ENCODE measurements at regions not wholly inside any gene's neighbourhood (a gene's known extent, or its start where the extent isn't known, plus 50 kb on each side); places are given as distances from the start of the nearest gene placed in this dataset.

DNA sequence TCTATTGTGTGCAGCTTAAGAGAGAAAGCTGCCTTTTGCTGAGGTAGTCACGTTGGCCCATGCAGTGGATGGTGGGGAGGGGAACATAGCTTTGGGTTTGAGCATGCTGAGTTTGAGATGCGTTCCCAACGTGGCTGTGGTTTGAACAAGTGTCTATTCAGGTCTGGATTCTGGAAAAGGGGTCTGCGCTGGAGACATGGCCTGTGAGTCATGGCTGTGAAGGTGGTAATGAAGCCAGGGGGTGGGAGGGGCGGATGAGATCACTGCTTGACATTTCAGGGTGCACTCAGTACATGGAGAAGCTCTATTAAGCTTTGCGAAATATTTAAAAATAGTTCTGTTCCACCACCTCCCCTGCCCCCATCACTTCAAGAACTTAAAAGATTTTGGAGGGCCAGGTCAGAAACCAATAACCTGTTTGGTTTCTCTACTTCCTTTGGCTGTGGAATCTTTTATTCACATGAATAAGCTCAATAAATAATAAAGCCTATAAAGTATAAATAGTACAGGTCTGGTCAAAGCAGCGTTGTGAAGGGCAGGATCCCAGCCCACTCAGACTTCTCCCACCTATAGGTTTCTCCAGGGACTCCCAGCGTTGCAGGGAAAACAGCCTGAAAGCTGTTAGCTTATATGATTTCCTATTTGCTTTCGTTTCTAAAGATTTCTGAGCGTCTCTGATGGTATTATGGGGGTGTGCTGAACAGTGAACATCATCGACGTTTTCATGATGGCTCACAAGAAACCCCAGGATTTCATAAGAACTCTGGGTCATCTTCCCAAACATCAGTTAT, 189.9 kb downstream of the NSG2 start:
- no peak for DNase-seq (ENCODE audit: low read depth)

DNA sequence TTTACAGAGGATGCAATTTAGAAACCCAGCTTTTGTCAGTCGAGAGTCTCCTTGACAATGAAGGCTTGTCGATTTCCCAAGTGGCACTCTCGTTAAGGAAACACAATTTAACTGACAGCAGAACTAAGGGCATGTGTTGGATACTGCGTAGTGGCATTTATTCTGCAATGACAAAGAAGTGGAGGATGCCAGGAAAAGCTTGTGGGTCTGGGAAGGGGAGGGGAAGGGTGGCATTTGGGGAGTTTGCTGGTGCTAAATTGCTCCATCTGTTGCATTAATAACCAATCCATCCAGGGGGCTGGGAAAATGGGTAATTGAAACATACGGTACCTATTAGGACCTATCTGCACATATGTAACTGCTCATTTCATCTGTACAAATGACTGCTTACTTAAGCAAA, 190.6 kb downstream of the NSG2 start:
- DNase-seq (ENCODE audit: low read depth) = no peak

DNA sequence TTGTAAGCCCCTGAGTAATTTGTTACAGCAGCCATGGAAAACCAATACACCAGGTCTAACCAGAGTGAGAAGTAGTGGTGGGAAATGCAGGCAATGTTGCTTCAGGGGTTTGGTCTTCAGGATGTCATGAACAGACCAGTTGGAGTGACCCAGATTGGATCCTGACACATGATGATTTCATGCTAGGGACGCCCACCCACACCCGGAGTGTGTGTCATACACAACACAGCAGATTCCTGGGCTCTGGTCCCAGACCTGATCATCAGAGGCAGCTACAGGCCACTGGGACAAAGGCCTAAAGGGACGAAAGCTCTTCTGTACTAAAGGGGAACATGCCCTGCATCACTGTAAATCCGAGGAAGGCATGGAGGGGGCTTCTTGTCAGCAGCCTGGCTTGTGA, 194.2 kb downstream of the NSG2 start:
- no peak for DNase-seq (ENCODE audit: low read depth)

DNA sequence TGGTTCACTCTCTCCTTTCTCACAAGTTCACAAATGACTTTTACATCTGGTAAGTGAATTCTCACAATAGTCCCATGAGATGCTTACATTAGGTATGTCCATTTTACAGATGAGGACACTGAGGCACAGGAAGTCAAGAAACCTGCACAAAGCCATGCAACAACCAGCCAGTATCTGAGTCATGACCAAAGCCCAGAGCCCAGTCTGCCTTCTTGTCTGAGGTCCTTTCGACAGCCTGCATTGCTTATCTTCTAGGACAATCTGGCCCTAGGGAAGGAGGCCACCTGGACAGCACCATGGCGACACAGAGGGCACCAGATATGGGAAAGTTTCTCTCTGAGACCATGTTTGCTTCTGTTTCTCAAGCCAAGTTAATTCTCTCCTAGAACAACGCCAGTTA, 197.1 kb downstream of the NSG2 start:
- no peak for DNase-seq (ENCODE audit: low read depth)

DNA sequence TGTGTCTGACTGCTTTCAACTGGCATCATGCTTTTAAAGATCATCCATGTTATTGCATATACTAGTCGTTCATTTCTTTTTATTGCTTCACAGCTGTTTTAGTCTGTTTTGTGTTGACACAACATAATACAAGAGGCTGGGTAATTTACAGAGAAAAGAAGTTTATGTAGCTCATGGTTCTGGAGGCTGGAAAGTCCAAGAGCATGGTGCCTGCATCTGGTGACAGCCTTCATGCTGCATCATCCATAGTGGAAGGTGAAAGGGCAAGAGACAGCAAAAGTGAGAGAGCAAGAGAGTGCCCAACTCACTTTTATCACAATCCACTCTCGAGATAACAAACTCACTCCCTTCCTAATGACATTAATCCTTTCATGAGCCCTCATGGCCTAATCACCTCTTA, 198.4 kb downstream of the NSG2 start:
- DNase-seq (ENCODE audit: low read depth) = no peak

DNA sequence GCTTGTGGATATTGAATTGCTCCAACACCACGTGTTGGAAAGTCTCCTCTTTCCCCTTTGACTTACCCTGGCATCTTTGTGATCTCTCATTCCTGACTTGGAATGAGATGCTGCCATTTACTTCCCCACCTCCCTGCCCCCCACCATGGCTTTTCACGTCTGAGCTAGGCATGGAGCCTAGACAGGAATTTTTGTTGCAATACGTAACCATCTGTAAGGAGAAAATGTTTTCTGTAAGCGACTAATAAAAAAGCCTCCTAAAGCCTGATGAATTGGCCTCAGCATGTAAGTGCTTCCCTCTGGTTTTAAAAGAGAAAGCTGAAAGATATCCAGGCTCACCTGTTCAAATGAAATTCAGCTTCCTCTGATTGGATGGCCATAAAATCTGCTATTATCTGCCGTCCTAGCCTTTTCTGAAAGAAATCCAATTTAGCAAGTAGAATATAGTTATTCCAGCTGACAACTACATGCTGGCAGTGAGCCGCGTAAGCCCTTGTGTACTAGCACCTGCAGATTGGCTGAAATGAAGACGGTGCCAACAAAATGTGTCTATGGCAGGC, 200.1 kb downstream of the NSG2 start:
- DNase-seq (ENCODE audit: low read depth) = no peak

DNA sequence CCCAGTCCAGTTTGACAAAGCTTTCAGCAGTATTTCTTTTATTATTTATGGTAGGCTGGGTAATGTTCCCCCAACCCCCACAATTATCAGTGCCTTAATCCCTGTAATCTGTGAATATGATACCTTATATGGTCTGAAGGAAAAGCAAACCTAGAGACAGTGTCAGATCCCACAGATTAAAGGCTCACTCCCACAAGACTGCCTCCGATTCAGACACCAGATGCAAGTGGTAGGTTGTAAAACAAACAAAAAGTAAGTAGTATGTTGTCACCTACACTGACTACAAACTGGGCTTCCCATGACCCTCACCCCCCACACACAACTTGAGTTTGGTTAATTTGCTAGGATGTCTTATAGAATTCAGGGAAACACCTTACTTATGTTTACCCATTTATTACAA, 201.2 kb downstream of the NSG2 start:
- DNase-seq (ENCODE audit: low read depth) = no peak

DNA sequence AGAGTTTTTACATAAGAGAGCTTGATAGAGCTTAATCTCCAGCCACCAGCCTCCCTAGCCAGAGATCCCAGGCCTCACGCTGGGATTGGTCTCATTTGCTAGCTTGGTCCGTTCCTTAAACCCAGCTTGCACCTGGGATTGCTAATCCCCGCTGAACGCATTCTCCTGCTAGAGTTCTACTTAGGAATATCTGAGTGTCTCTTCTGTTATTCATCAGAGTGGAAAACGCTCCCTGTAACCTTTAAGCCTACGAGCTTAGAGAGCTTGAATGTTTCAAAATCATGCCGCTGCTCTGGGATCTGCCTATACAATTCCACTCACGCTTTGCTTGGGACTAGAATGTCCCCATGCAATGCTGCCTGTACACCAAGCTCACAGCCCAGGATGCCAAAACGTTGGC, 201.8 kb downstream of the NSG2 start:
- no peak for DNase-seq (ENCODE audit: low read depth)

DNA sequence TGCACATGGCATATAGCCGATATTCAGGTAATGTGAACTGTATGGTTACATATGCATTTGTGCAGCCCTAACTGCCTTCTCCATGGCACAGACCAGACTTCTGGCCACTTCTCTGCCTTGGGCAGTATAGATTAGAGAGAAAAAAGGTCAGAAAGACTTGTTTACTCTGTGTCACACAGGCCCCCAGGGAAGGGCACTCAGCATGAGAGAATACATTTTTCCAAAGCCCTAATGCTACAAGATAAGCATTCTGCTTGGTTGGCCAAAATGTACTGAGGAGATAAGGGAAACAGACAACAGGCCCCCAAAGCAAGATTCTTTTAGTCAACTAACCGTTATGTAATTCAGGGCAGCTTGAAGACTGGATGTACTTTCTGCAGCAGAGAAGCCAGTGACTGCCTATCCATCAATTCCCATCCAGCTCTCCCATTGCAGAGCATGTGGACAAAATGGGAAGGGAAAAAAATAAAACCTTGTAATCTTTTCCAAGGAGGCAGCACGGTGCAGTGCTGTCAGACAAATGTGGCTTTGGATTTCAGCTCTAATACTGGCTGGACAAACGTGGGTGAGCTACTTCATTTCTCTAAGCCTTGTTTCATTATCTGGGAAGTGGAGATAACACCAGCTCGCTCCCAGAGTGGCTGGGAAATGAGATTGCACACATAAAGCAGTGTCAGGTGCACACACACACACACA, 205.9 kb downstream of the NSG2 start:
- DNase-seq (ENCODE audit: low read depth) = no peak

DNA sequence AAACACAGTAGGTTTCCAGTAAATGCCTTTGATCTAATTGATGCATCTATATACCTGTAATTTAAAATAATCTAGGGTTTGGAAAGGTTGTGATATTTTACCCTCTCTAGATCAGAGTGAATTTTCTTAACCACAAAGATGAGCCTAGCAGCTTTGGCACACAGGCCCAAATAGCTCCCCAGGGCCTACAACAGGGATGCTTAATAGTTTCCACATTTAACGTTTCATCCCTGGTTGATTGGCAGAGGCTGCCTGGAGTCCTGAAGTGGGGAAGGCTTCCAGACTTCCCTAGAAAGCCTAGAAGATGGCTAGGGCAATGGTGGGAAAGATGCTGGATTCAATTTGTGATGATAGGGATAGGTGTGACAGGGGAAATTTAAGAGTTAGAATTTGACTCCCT, 206.6 kb downstream of the NSG2 start:
- DNase-seq (ENCODE audit: low read depth) = no peak

DNA sequence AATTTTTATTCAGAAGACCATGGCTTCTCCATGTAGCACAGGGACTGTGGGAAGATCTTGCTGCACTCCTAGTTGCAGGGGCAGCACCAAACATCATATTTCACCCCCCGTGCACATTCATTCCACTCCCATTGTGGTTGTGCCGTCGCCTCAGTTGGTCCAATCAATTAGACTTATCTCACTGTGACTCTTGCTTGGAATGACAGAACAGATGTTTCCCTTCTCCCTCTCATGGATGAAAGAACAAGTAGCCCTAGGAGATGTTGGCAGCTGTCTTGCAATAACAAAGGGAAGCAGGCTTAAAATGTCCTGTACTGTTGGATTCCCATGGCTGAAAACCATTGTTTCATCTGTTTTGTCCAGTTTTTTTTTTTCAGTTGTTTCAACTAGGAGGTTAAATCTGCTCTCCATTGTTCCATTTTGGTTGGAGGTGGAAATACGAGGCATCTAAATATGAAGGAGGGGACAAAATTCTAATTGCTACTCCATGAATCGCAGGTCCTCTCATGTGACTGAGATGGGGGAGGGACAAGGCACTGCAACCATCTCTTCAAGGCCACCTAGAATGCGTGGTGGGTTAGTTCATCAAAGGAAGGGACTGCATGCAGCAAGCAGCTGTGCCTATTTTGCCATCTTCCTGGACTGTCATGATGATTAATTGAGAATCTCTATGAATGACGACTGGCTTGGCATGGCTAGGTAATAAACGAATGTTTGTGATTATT, 214.4 kb downstream of the NSG2 start:
- no peak for DNase-seq (ENCODE audit: low read depth)

DNA sequence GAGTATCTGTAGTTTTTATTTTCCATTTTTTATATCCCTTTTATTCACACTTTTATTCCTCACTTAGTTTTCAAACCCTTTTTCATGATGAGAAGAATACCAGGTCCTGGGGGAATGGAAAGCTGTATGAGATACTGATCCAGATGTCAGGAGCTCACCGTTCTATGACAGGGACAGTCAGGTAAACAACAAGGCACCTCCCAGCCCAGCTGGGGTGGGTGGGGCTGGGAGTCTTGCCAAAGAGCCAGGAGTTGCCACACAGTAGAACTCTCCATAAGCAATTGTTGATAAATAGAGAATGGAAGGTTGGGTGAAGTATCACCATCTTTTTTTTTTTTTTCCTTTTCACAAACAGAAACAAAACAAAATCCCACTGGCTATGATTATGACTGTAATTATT, 225.8 kb downstream of the NSG2 start:
- no peak for DNase-seq (ENCODE audit: low read depth)

DNA sequence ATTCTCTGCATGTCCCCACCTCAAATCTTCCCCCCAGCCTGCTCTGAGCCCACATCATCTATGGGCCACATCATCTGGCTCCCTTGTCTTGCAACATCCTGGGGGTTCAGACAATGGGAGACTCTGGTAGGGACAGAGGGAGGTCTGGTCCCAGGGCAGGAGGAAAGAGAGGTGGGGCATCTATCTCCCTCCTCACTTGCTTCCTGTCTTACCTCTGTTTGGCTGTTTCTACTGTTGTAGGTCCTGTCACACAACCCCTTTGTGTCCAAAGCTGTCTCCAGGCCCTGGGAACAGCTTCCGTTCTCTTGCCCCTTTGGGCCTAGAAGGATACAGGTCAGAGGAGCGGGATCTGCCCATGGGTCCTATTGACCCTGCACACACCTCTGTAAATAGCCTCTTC, 227.2 kb downstream of the NSG2 start:
- DNase-seq (ENCODE audit: low read depth) = no peak

DNA sequence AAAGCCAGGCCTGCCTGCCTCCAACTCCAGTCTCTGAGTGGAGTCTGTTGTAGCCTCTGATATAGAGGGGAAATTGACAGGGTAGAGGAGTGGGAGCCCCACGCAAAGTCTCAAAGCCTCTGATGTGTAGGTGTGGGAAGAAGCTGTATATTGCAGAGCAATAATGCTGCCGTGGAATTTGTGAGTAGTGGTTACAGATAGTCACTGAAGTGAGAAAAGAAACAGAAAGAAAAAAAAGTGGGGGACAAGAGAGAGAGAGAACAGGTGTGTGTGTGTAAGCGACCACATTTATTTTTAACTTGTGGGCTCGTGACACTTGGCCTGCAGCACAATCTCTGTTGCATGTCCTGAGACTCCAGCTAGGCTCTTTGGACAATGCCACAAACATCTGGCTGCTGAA, 227.8 kb downstream of the NSG2 start:
- DNase-seq (ENCODE audit: low read depth) = no peak

DNA sequence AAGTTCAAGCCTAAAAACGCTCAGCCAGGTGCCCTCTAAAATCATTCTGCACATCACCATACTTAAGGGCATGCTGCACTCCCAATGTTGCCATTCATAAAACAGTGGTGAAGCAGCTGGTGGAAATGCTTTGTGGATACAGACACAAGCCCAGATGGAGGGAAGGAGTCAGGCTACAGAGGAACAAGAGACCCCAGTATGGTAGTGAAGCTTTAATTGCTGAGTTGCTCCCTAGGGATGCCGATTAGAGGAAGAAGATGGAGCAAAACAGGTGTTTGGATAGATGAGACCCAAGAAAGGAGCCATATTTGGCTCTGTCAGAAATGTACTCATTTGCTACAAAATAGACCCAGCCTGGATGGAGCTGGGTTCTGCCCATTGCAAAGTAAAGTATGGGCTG, 230.5 kb downstream of the NSG2 start:
- no peak for DNase-seq (ENCODE audit: low read depth)

DNA sequence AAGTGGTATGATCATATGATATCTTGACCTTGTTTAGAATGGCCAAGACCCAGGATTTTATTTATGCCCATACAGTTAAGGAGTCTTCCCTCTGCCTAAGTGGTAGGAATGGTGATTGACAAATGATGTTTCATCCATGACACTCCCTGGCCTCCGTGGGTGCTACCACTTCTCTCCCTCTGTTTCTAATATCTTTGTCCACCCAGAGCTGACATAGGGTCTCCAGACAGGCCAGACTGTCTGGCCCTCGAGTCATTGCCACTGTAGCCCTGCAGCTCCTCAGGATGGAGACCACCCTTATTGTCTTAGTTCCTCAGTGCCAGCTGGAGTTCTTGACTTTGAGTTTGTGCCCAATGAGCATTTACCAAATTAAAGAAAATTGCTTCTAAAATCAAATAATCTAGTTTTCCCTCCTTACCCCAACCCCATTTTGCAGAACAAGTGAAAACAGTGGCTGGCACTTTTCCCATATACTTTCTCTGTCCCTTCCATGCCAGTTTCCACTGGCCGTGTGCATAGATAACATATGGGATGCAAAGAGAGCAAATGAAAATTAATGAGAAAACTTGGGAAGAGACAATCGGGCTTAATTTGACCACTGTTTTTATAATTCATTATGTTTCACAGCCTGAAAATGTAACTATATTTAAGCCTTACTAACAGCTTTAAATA, 235.7 kb downstream of the NSG2 start:
- no peak for DNase-seq (ENCODE audit: low read depth)

DNA sequence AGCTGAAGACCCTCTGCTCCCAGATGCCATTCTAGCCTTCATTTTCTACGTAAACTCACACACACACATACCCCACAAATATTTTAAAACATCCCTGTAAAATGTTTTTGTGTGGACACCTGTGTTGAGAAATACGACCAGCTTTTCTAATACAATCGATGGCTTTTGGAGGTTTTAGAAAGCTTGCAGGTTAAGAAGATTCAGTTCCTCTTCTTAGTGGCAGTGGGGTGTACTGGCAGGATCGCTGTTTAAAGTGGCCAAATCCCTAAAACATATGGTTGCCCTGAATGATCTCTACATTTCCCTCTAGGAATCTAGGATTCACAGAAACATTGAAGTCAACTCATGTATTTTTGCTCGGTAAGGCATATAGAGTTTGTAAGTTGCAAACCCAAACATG, 236.3 kb downstream of the NSG2 start:
- no peak for DNase-seq (ENCODE audit: low read depth)

DNA sequence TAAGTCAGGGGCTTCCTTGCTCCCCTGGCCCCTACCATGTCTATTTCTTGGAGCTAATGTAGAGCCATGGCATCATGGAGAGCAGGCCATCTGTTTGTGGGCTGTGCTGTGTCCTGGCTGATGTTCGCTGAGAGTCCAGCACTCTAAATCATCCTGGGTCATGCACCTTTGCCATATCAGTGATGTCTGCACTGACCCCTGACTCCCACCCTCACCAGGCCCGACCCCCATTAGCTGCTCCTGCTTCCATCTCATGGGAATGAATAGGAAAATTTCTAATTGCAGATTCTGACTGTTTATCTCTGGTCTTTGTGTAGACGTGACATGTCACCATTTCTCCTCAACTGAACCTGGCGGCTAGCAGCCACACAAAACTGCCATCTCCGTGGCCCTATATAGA, 236.9 kb downstream of the NSG2 start:
- DNase-seq (ENCODE audit: low read depth) = no peak

DNA sequence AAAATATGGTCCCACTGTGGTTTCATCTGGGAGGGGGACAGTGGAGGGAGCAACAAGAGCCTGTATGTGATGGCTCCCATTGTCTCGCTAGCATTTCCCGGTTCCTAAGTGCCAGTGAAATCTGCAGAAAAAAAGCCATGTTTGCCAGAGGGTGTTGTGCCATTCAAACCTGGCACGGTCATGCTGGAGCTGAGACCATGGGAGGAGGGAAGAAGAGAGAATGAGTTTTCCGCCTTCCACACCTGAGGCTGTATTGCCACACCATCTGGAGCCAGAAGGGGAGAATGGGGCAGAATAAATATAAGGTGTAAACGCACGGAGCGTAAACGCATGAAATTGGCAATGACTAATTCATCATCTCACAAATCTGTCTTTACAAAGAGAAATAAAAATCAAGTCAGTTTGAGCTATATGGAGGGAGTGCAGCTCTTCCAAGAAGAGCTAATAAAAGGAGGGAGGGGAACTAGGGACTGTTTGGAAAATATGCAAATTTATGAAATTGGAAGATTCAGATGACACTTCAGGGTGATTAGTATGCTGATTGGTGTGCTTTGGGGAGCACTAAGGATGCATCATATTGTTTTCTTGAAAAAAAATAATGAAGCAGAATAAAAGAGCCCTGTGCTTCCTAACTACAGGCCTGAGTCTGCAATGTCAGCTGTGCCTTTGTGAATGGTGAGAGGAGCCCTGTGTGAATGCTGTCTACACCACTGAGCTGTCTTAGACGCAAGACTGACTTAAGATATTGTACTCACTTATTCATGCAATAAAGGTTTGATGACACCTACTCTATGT, 237.9 kb downstream of the NSG2 start:
- no peak for DNase-seq (ENCODE audit: low read depth)

DNA sequence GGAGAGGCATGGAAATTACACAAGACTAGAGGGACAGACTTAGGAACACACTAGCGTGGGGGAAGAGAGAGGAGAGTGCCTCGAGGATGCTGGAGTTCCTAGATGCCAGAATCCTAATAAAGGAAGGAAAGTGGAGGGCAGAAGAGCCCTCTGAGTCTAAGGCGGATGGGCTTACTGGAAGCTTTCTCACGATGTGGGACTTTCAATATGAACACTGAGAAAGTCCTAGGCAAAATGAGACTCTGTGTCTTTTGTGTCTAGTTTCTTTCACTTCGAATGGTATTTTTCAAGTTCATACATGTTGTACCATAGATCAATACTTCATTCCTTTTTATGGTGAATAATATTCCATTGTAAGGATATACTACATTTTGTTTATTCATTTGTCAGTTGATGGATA, 239.4 kb downstream of the NSG2 start:
- no peak for DNase-seq (ENCODE audit: low read depth)

DNA sequence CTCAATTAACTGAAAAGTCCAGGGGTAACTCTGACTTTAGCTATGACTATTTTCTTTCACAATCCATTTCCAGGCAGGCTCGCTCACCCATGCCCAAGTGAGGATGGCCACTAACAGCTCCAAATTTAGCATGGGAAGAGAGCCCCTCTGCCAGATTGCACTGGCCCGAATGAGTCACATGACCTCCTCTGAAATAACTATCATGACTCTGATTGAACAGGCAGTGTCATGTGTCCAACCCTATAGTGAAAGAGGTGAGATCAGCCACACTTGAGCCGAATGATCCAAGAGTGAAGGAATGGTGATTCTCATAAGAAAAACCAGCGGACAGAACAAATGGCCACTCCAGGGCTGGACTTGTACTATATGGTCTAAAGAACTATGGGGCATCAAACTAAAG, 242.3 kb downstream of the NSG2 start:
- no peak for DNase-seq (ENCODE audit: low read depth)

DNA sequence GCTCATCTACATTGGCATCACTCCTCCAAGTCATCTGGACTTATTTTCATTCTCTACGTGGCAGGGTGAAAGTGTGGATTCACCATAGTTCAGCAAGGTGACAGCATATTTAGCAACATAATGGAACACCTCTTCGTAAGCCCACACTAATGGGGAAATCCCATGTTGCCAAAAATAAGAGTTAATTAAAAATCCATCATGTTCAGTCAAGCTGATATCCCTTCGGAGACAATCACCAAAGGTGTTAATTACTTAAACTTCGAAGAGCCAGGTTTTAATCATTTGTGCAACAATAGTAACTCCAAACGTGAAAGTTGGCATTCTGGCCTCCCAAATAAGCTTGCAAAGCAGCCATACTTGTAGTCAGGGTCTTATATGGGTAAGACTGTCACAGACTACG, 242.9 kb downstream of the NSG2 start:
- no peak for DNase-seq (ENCODE audit: low read depth)
